Spleen (tissue), 7 donors: ENCODE measurements at regions not wholly inside any gene's neighbourhood (a gene's known extent, or its start where the extent isn't known, plus 50 kb on each side); places are given as distances from the start of the nearest gene placed in this dataset.
"Not testable (repeated sequence)": the region's sequence is repeated elsewhere in the genome, so short reads cannot be mapped to it uniquely, and the experiment has no call there.

Experiments used
- CTCF ChIP-seq, 11 experiments: fragments of 200-600 bp in 7 of 11; fragments of 450-650 bp in 4 of 11; sonication (generic) in 4 of 11; IDR thresholded peaks in 8 of 11; conservative IDR thresholded peaks in 3 of 11; 1 replicate in 7 of 11; 2 replicates in 4 of 11; pipeline versions ENCODE4 v1.4.0 to v1.8.0; 2016 to 2021; ENCODE audit warnings: antibody characterized with exemption in 11 of 11, inconsistent platforms in 4 of 11, mild to moderate bottlenecking in 1 of 11
- POLR2A ChIP-seq, 3 donors: fragments of 450-650 bp; IDR thresholded peaks; one replicate each; pipeline ENCODE4 v1.5.1; 2017; ENCODE audit warnings: antibody characterized with exemption in 3 of 3, mild to moderate bottlenecking in 1 of 3
- POLR2AphosphoS5 ChIP-seq, 3 donors: sonication (generic); formaldehyde crosslinking; IDR thresholded peaks; one replicate each; pipeline ENCODE4 v1.5.1; 2017; ENCODE audit warnings: antibody characterized with exemption in 3 of 3
- donor health status: DM: no; HTN: no; CAD: no; lungs with moderate emphysema.
- donor health status: DM: no; HTN: no; CAD: no.
- donor health status: DM: no; HTN: no; CAD: no.

DNA sequence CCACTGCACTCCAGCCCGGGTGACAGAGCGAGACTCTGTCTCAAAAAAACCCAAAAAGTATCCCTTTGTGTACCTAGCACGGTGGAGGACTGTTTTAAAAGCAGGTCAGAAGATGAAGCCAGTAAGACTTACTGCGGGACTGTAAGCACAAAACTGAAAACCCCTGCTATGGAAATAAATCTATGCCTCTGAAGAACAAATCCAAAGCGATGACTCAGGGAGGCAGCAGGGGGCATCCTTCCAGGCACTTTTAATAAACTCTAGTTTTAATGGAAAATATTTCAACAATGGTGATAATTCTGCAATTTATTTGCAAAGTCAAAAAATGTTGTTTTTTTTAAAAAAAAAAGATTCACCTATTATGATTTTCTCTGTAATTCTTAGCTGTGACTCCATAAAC is 326.8 kb downstream of the BCL2L11 start:
- not testable (repeated sequence) for TF ChIP-seq CTCF (IDR thresholded peaks at IDR 0.05 in 8 of 11, conservative IDR thresholded peaks at IDR 0.05 in 3 of 11); POLR2AphosphoS5 (IDR thresholded peaks at IDR 0.05); POLR2A (IDR thresholded peaks at IDR 0.05)
